ENCODE measurements at regions not wholly inside any gene's neighbourhood (a gene's known extent, or its start where the extent isn't known, plus 50 kb on each side); places are given as distances from the start of the nearest gene placed in this dataset.
"Not testable (repeated sequence)": the region's sequence is repeated elsewhere in the genome, so short reads cannot be mapped to it uniquely, and the experiment has no call there.

- H4K20me1 ChIP-seq (ENCODE audit: insufficient read depth, low read length), result no peaks in the 10 kb centered on the region
- TF ChIP-seq CTCF (IDR thresholded peaks at IDR 0.05; ENCODE audit: low read depth, low read length) (no peak), EZH2phosphoT487 (IDR thresholded peaks at IDR 0.05; ENCODE audit: low read depth) (no peak)
These were observed 134.0 kb downstream of the YIPF5 start for GRCh38 chr5:144036476-144036875.

GRCh38 chr5:144040615-144041305 is 129.7 kb downstream of the YIPF5 start:
- TF ChIP-seq CTCF (IDR thresholded peaks at IDR 0.05; ENCODE audit: low read depth, low read length) (no peak), EZH2phosphoT487 (IDR thresholded peaks at IDR 0.05; ENCODE audit: low read depth) (no peak)
- no peak overlapping the region for H3K27ac ChIP-seq (ENCODE audit: low read length)
- no peaks in the 10 kb centered on the region for H4K20me1 ChIP-seq (ENCODE audit: insufficient read depth, low read length)
- H3K4me1 ChIP-seq (ENCODE audit: low read length), result no peaks in the 10 kb centered on the region
- H3K36me3 ChIP-seq (replicated peaks; ENCODE audit: low read depth, low read length), result no peaks in the 10 kb centered on the region
- no peaks in the 10 kb centered on the region for H3K79me2 ChIP-seq (ENCODE audit: low read length)
- H2AFZ ChIP-seq (ENCODE audit: low read depth, low read length), result no peak overlapping the region
- no peak overlapping the region for H3K4me3 ChIP-seq (ENCODE audit: low read length)
- H3K4me2 ChIP-seq (ENCODE audit: low read length), result no peak overlapping the region
- H3K9ac ChIP-seq (ENCODE audit: low read length), result no peak overlapping the region
- H3K27me3 ChIP-seq (ENCODE audit: low read depth, low read length), result no peaks in the 10 kb centered on the region
- H3K9me3 ChIP-seq (ENCODE audit: insufficient read depth, low read length), result no peaks in the 10 kb centered on the region

More at GRCh38 chr5:144036476-144036875, 134.0 kb downstream of the YIPF5 start:
- Histone ChIP-seq H2AFZ (ENCODE audit: low read depth, low read length) (no peak overlapping the region), H3K4me3 (ENCODE audit: low read length) (no peak overlapping the region), H3K36me3 (replicated peaks; ENCODE audit: low read depth, low read length) (no peaks in the 10 kb centered on the region), H3K79me2 (ENCODE audit: low read length) (no peaks in the 10 kb centered on the region), H3K9ac (ENCODE audit: low read length) (no peak overlapping the region), H3K27ac (ENCODE audit: low read length) (no peak overlapping the region), H3K4me2 (ENCODE audit: low read length) (no peak overlapping the region), H3K27me3 (ENCODE audit: low read depth, low read length) (no peaks in the 10 kb centered on the region), H3K4me1 (ENCODE audit: low read length) (no peaks in the 10 kb centered on the region), H3K9me3 (ENCODE audit: insufficient read depth, low read length) (no peaks in the 10 kb centered on the region)

- Histone ChIP-seq H3K36me3 (replicated peaks; ENCODE audit: low read depth, low read length) (no peaks in the 10 kb centered on the region), H3K9me3 (ENCODE audit: insufficient read depth, low read length) (no peaks in the 10 kb centered on the region), H3K4me3 (ENCODE audit: low read length) (no peak overlapping the region), H3K4me2 (ENCODE audit: low read length) (no peak overlapping the region), H3K9ac (ENCODE audit: low read length) (no peak overlapping the region), H3K79me2 (ENCODE audit: low read length) (no peaks in the 10 kb centered on the region), H2AFZ (ENCODE audit: low read depth, low read length) (no peak overlapping the region), H4K20me1 (ENCODE audit: insufficient read depth, low read length) (no peaks in the 10 kb centered on the region), H3K4me1 (ENCODE audit: low read length) (no peaks in the 10 kb centered on the region), H3K27ac (ENCODE audit: low read length) (no peak overlapping the region), H3K27me3 (ENCODE audit: low read depth, low read length) (no peaks in the 10 kb centered on the region)
- TF ChIP-seq CTCF (IDR thresholded peaks at IDR 0.05; ENCODE audit: low read depth, low read length) (no peak), EZH2phosphoT487 (IDR thresholded peaks at IDR 0.05; ENCODE audit: low read depth) (no peak)
These were observed 128.3 kb downstream of the YIPF5 start for GRCh38 chr5:144042156-144042555.

GRCh38 chr5:144048259-144048856 is 122.1 kb downstream of the YIPF5 start:
- Histone ChIP-seq H3K4me3 (ENCODE audit: low read length) (no peak overlapping the region), H3K9me3 (ENCODE audit: insufficient read depth, low read length) (no peaks in the 10 kb centered on the region), H3K27me3 (ENCODE audit: low read depth, low read length) (no peaks in the 10 kb centered on the region), H3K4me1 (ENCODE audit: low read length) (no peaks in the 10 kb centered on the region), H3K9ac (ENCODE audit: low read length) (no peak overlapping the region), H3K36me3 (replicated peaks; ENCODE audit: low read depth, low read length) (no peaks in the 10 kb centered on the region), H3K79me2 (ENCODE audit: low read length) (no peaks in the 10 kb centered on the region), H2AFZ (ENCODE audit: low read depth, low read length) (no peak overlapping the region), H4K20me1 (ENCODE audit: insufficient read depth, low read length) (no peaks in the 10 kb centered on the region), H3K4me2 (ENCODE audit: low read length) (no peak overlapping the region), H3K27ac (ENCODE audit: low read length) (no peak overlapping the region)
- TF ChIP-seq CTCF (IDR thresholded peaks at IDR 0.05; ENCODE audit: low read depth, low read length) (no peak), EZH2phosphoT487 (IDR thresholded peaks at IDR 0.05; ENCODE audit: low read depth) (no peak)

DNA sequence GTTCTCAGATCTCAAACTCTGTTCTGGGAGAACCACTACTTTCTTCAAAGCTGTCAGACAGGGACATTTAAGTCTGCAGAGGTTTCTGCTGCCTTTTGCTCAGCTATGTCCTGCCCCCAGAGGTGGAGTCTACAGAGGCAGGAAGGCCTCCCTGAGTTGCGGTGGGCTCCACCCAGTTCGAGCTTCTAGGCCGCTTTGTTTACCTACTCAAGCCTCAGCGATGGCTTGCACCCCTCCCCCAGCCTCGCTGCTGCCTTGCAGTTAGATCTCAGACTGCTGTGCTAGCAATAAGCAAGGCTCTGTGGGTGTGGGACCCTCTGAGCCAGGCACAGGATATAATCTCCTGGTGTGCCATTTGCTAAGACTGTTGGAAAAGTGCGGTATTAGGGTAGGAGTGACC is 115.1 kb downstream of the YIPF5 start:
- H3K9ac ChIP-seq (ENCODE audit: low read length); H3K27ac ChIP-seq (ENCODE audit: low read length); H3K9me3 ChIP-seq (ENCODE audit: insufficient read depth, low read length); H3K36me3 ChIP-seq (replicated peaks; ENCODE audit: low read depth, low read length); H3K4me2 ChIP-seq (ENCODE audit: low read length); H2AFZ ChIP-seq (ENCODE audit: low read depth, low read length); H3K4me3 ChIP-seq (ENCODE audit: low read length); H3K27me3 ChIP-seq (ENCODE audit: low read depth, low read length); H4K20me1 ChIP-seq (ENCODE audit: insufficient read depth, low read length); H3K4me1 ChIP-seq (ENCODE audit: low read length); H3K79me2 ChIP-seq (ENCODE audit: low read length): not testable (repeated sequence)

DNA sequence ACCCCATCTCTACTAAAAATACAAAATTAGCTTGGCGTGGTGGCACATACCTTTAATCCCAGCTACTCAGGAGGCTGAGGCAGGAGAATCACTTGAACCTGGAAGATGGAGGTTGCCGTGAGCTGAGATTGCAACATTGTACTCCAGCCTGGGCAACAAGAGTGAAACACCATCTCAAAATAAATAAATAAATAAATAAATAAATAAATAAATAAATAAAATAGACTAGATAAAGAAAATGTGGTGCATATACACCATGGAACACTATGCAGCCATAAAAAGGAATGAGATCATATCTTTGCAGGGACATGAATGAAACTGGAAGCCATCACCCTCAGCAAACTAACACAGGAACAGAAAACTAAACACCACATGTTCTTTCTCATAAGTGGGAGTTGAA is 110.4 kb downstream of the YIPF5 start:
- not testable (repeated sequence) for H4K20me1 ChIP-seq (ENCODE audit: insufficient read depth, low read length); H3K9me3 ChIP-seq (ENCODE audit: insufficient read depth, low read length); H3K27ac ChIP-seq (ENCODE audit: low read length)

More for the DNA sequence above, 110.4 kb downstream of the YIPF5 start:
- not testable (repeated sequence) for H3K4me1 ChIP-seq (ENCODE audit: low read length); H3K27me3 ChIP-seq (ENCODE audit: low read depth, low read length); H3K4me3 ChIP-seq (ENCODE audit: low read length); H2AFZ ChIP-seq (ENCODE audit: low read depth, low read length); H3K36me3 ChIP-seq (replicated peaks; ENCODE audit: low read depth, low read length); H3K4me2 ChIP-seq (ENCODE audit: low read length); H3K9ac ChIP-seq (ENCODE audit: low read length); H3K79me2 ChIP-seq (ENCODE audit: low read length)
